HG02884 (cell line): ENCODE measurements at regions not wholly inside any gene's neighbourhood (a gene's known extent, or its start where the extent isn't known, plus 50 kb on each side); places are given as distances from the start of the nearest gene placed in this dataset.

ENCODE experiments used
- ATAC-seq: cut with Tn5 transposase; IDR thresholded peaks from one replicate; pipeline ENCODE4 v1.9.1; 2021; ENCODE audit warnings: mild to moderate bottlenecking, moderate library complexity; ENCODE audit not compliant: unreplicated experiment

DNA sequence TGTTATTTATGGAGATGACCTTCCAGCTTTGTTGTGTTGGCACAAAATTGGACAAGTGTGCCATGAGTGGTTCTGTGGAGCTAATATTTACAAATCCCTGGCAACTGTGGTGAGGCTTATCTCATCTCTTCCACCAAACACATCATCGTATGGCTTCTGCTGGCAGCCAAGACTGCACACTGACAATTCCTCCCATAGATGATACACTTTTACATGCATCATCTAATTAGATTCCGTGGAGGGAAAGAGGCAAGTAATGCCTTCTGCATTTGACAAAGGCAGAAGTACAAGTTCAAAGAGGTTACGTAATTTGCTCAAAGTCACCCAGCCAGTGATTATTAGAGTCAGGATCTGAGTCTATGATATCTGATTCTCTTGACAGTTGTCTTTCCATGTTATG is 62.7 kb upstream of the KIRREL3 start:
- ATAC-seq = no peak

DNA sequence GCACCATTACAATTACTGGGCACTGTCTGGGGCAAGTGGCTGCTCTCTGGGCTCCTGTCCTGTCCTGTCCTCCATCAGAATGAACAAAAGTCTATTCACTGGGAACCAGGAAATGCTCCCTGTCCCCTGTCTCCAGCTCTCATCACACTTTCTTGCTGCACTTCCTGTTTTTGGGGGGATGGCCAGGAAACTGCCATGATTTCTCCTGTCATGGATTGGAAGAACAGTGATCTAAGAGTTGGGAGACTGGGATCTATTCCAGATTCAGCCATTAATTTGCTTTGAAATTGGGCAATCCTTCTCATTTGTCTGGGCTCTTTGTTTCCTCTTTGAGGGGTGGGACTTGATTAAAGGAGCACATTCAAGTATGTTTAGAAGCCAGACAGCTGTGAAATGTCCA is 61.4 kb upstream of the KIRREL3 start:
- ATAC-seq = no peak

DNA sequence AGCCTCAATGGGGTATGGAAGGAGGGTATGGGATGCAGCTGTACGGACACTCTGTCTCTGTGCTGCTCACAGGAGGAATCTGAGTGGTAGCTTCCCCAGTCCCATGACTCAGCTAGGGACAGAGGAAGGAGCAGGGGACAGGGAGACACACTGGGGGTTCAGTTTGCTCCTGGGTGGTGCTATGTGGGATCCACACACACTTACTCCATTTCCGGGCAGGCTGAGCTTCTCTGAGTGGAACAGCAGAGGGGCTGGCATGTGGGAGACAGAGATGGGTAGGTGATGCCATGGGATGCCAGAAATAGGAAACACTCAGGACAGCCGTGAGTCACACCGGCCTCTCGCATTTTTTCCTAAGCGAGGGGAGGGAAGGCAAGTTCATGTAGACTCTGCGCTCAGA is 59.2 kb upstream of the KIRREL3 start:
- no peak for ATAC-seq

DNA sequence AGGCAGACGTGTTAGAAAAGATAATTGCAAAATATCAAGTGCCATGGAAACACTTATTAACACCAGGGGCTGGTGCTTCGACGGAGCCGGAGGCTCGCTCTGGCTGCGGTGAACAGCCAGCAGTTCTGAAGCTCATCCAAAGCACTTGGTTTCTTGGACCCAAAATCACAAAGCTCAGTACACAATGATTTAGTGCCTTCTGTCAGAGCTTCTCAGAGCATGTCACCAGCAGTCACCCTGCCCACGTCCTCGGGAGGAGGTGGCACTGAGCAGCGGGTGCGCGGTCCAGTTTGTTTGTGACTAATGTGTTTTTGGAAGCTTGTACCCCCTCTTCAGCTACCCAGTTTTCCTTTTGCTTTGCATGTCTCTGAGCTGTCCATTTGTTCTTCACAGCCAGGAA is 58.7 kb upstream of the KIRREL3 start:
- no peak for ATAC-seq

DNA sequence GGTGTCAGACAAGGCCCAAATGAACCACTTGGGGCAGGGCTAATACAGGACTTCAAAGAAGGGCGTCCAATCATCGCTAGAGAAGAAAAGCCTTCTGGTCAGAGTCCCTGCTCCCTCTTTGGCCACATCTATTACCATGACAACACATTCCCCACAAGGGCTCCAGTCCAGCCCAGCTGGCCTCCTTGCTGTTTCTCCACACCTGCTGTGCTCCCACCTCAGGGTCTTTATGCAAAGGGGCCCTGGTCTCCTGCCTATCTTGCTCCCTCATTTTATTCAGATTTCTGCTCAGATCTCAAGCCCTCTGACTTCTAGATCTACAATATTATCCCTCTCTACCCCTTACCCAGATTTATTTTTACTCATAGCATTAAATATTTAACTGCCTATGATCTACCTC is 58.0 kb upstream of the KIRREL3 start:
- no peak for ATAC-seq

DNA sequence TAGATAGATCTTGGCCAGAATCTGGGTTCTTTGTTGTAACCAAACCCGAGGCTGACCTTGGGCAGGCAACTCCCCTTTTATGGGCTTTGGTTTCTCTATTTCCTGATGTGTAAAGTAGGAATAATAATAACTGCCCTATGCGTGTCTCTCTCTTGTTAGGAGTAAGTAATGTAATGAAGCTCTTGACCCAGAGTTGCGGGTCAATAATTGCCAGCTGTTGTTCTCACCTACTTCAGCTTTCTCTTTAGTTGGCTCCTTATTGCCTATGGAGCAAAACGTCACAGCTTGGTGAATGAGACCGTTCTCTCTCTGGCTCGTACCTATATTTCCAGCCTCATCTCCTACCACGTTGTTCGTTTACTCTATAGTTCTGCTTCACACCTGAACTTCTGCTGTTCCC is 56.6 kb upstream of the KIRREL3 start:
- ATAC-seq = no peak

DNA sequence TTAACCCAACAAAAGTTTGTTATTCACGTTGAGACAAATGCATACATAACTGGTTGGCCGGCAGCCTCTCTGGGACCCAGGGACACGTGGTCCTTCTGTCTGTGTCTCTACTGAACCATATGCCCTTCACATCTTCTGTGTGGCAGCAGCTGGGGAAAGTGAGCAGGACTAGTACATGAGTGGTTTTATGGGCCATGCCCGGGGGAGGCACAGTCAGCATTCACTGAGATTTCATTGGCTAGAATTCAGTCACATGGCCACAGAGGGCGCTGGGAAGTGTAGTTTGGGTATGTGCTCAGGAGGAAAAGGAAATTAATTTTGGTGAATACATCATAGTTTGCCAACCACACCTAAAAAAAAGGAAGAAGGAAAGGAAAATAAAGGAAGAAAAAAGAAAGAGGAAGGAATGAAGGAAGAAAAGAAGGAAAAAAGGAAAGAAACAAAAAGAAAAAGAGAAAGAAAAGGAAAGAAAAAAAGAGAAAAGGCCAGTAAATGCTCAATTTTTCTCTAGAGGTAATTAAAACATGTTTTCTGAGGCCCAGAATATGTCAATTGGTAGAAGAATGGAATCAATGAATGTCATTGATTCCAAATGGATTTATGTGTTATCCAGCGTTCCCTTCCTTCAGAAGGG is 55.9 kb upstream of the KIRREL3 start:
- peak; percentile 48 for ATAC-seq

- no peak for ATAC-seq
These were observed 54.7 kb upstream of the KIRREL3 start for GRCh38 chr11:127055236-127055635.

DNA sequence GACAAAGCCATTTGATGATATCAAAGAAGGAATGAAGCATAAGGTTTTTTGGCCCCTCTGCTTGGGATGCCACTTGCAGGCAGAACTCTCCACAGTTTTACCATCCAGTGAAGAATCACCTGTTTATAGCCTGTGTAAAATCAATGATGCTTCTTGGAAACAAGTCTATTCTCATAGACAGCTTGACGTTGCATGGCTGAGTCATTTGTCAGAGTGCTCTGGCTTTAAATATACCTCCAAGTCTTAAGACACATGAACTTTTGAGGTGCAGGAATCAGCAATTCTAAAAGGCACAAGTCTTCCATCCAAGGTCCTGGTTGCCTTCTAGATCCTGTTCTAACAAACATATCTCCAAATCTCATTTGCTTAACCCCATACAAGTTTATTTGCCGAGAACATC is 53.6 kb upstream of the KIRREL3 start:
- ATAC-seq = no peak

GRCh38 chr11:127052404-127052803 is 51.8 kb upstream of the KIRREL3 start:
- no peak for ATAC-seq
